PC-9 (cell line): ENCODE measurements at regions not wholly inside any gene's neighbourhood (a gene's known extent, or its start where the extent isn't known, plus 50 kb on each side); places are given as distances from the start of the nearest gene placed in this dataset.
A peak's percentile ranks its signal among the peaks of the same experiment; 100 is the strongest.
"Not testable (repeated sequence)": the region's sequence is repeated elsewhere in the genome, so short reads cannot be mapped to it uniquely, and the experiment has no call there.

Source experiments
- BruUV-seq: library from RNA; stranded (reverse); fragments of 400-500 nt; replicated peaks from 2 replicates; lab custom pipeline; 2021; lab: Mats Ljungman, UMichigan
- CTCF ChIA-PET: fragments of 300-600 bp; sonication (Branson Sonifier 250); formaldehyde crosslinking; loops from one replicate; lab custom pipeline; 2022; ENCODE audit warnings: antibody characterized with exemption; lab: Charles Lee
- POLR2A ChIA-PET: fragments of 300-600 bp; sonication (Branson Sonifier 250); formaldehyde crosslinking; loops from one replicate; lab custom pipeline; 2022; ENCODE audit warnings: antibody characterized with exemption; ENCODE audit not compliant: unreplicated experiment; lab: Charles Lee
- DNase-seq, 2 experiments: peaks; one replicate each; pipeline versions ENCODE4 v3.0.0 to v3.0.0-alpha.2; 2015 to 2022; ENCODE audit warnings: mixed read lengths in 1 of 2
- H2AFZ ChIP-seq: fragments of 200-600 bp; sonication (generic); 2 replicates; pipeline ENCODE4 v1.8.1; 2017; ENCODE audit warnings: antibody characterized with exemption
- H3F3A ChIP-seq: fragments of 200-600 bp; sonication (generic); 2 replicates; pipeline ENCODE4 v1.8.1; 2017; ENCODE audit warnings: antibody characterized with exemption, mild to moderate bottlenecking, low read depth; ENCODE audit not compliant: insufficient read depth
- H3K27ac ChIP-seq: fragments of 200-600 bp; sonication (generic); 2 replicates; pipeline ENCODE4 v1.6.1; 2016; ENCODE audit warnings: mixed run types
- H3K27me3 ChIP-seq: fragments of 200-600 bp; sonication (generic); 2 replicates; pipeline ENCODE4 v1.6.1; 2016; ENCODE audit warnings: low read depth, mixed run types; ENCODE audit not compliant: insufficient read depth
- H3K36me3 ChIP-seq: fragments of 200-600 bp; sonication (generic); 2 replicates; pipeline ENCODE4 v1.6.1; 2016; ENCODE audit warnings: low read depth, mixed run types
- H3K4me1 ChIP-seq: fragments of 200-600 bp; sonication (generic); replicated peaks from 2 replicates; pipeline ENCODE4 v1.6.1; 2016; ENCODE audit warnings: mixed run types; ENCODE audit not compliant: insufficient read depth
- H3K4me2 ChIP-seq: fragments of 200-600 bp; sonication (generic); 2 replicates; pipeline ENCODE4 v1.6.1; 2017; ENCODE audit warnings: mixed run types
- H3K4me3 ChIP-seq: fragments of 200-600 bp; sonication (generic); 2 replicates; pipeline ENCODE4 v1.6.1; 2016; ENCODE audit warnings: mixed run types
- H3K79me2 ChIP-seq: fragments of 200-600 bp; sonication (generic); 2 replicates; pipeline ENCODE4 v1.6.1; 2017; ENCODE audit warnings: low read depth, mixed run types
- H3K9me2 ChIP-seq: fragments of 200-600 bp; sonication (generic); 2 replicates; pipeline ENCODE4 v1.8.1; 2017; ENCODE audit warnings: mild to moderate bottlenecking; ENCODE audit not compliant: insufficient read depth
- H3K9me3 ChIP-seq: fragments of 200-600 bp; sonication (generic); 2 replicates; pipeline ENCODE4 v1.8.1; 2016; ENCODE audit warnings: low read depth; ENCODE audit not compliant: insufficient read depth
- H4K20me1 ChIP-seq: fragments of 200-600 bp; sonication (generic); 2 replicates; pipeline ENCODE4 v1.8.1; 2017; ENCODE audit not compliant: insufficient read depth
- CTCF ChIP-seq: fragments of 200-600 bp; sonication (generic); conservative IDR thresholded peaks from 2 replicates; pipeline ENCODE4 v1.6.1; 2017; ENCODE audit warnings: mixed run types, antibody characterized with exemption, mild to moderate bottlenecking, moderate library complexity
- EZH2 ChIP-seq: fragments of 200-600 bp; sonication (generic); IDR thresholded peaks from 2 replicates; pipeline ENCODE4 v1.8.0; 2017; ENCODE audit warnings: antibody characterized with exemption, low read depth
- intact Hi-C: fragments of 100-400 bp; cut with micrococcal nuclease; formaldehyde crosslinking; loops from one replicate; pipeline ENCODE4 v1.10.0; 2022; ENCODE audit not compliant: unreplicated experiment

GRCh38 chr1:82778612-82779011, 977.9 kb downstream of the ADGRL2 start:
- no TSS peak for BruUV-seq
- H3K36me3 ChIP-seq, result no peaks in the 10 kb centered on the region
- no peak for DNase-seq
- TF ChIP-seq CTCF, result peak; percentile 60
- TF ChIP-seq EZH2, result no peak
- no peak overlapping the region for H3K4me3 ChIP-seq
- no peaks in the 10 kb centered on the region for H4K20me1 ChIP-seq
- intact Hi-C loops, result no loop called here
- no peaks in the 10 kb centered on the region for H3K9me3 ChIP-seq
- no peaks in the 10 kb centered on the region for H3F3A ChIP-seq
- H2AFZ ChIP-seq, result no peak overlapping the region
- ChIA-PET CTCF (no interaction called here), POLR2A (no interaction called here)
- no peaks in the 10 kb centered on the region for H3K9me2 ChIP-seq
- H3K79me2 ChIP-seq, result no peaks in the 10 kb centered on the region
- H3K27ac ChIP-seq, result no peak overlapping the region
- no peaks in the 10 kb centered on the region for H3K27me3 ChIP-seq
- H3K4me2 ChIP-seq, result no peak overlapping the region
- no peaks in the 10 kb centered on the region for H3K4me1 ChIP-seq

- Histone ChIP-seq H3K27ac (no peak overlapping the region), H3K9me2 (no peaks in the 10 kb centered on the region), H2AFZ (no peak overlapping the region), H3K36me3 (no peaks in the 10 kb centered on the region), H3K4me3 (no peak overlapping the region), H3K4me1 (no peaks in the 10 kb centered on the region), H3K9me3 (no peaks in the 10 kb centered on the region), H3K4me2 (no peak overlapping the region), H3F3A (no peaks in the 10 kb centered on the region), H3K27me3 (no peaks in the 10 kb centered on the region), H4K20me1 (no peaks in the 10 kb centered on the region), H3K79me2 (no peaks in the 10 kb centered on the region)
- DNase-seq, result no peak
- no TSS peak for BruUV-seq
- intact Hi-C loops, result no loop called here
- POLR2A ChIA-PET, result no interaction called here
- CTCF ChIA-PET, result no interaction called here
- TF ChIP-seq CTCF (no peak), EZH2 (no peak)
These were observed 976.5 kb downstream of the ADGRL2 start for GRCh38 chr1:82777240-82777639.

GRCh38 chr1:82776730-82777129, 976.0 kb downstream of the ADGRL2 start:
- H3K79me2 ChIP-seq, H3K4me3 ChIP-seq, H3K36me3 ChIP-seq, H3K9me2 ChIP-seq, H3K4me2 ChIP-seq, H3K4me1 ChIP-seq, H2AFZ ChIP-seq, H3K27ac ChIP-seq, H3K9me3 ChIP-seq, POLR2A ChIA-PET, CTCF ChIA-PET, BruUV-seq, H4K20me1 ChIP-seq, H3F3A ChIP-seq, H3K27me3 ChIP-seq, DNase-seq, intact Hi-C loops: not testable (repeated sequence)

- TF ChIP-seq CTCF (peak; percentile 90), EZH2 (no peak)
- ChIA-PET CTCF (no interaction called here), POLR2A (no interaction called here)
- no peaks in the 10 kb centered on the region for H3K9me3 ChIP-seq
- no peak overlapping the region for H3K4me2 ChIP-seq
- no peaks in the 10 kb centered on the region for H3K36me3 ChIP-seq
- no TSS peak for BruUV-seq
- no peaks in the 10 kb centered on the region for H3K79me2 ChIP-seq
- peak in 1 of 2 experiments; percentile 4 for DNase-seq
- no peak overlapping the region for H3K4me3 ChIP-seq
- intact Hi-C loops, result no loop called here
- H3K27ac ChIP-seq, result no peak overlapping the region
- no peaks in the 10 kb centered on the region for H3K9me2 ChIP-seq
- no peak overlapping the region for H2AFZ ChIP-seq
- H3K4me1 ChIP-seq, result no peaks in the 10 kb centered on the region
- H4K20me1 ChIP-seq, result no peaks in the 10 kb centered on the region
- H3F3A ChIP-seq, result no peaks in the 10 kb centered on the region
- H3K27me3 ChIP-seq, result no peaks in the 10 kb centered on the region
These were observed 974.8 kb downstream of the ADGRL2 start for GRCh38 chr1:82775406-82776000.
